Lung (tissue), 11 donors: ENCODE measurements at regions not wholly inside any gene's neighbourhood (a gene's known extent, or its start where the extent isn't known, plus 50 kb on each side); places are given as distances from the start of the nearest gene placed in this dataset.

ENCODE experiments used
- ATAC-seq: fragments of 200-7000 bp; cut with Tn5 transposase; one replicate; pipeline ENCODE4 v1.9.1; 2020; ENCODE audit warnings: moderate number of reproducible peaks; ENCODE audit not compliant: insufficient read depth, low FRiP score
- DNase-seq, 3 donors: peaks; one replicate each; pipeline ENCODE4 v3.0.0-alpha.2; 2013 to 2017
- H3K27ac ChIP-seq, 2 donors: one replicate each; pipeline ENCODE4 v1.5.1; 2013; ENCODE audit warnings: mild to moderate bottlenecking in 2 of 2, moderate library complexity in 2 of 2, control low read depth in 1 of 2, inconsistent platforms in 1 of 2, low read depth in 1 of 2, low read length in 1 of 2
- H3K27me3 ChIP-seq, 3 donors: one replicate each; pipeline ENCODE4 v1.5.1; 2013; ENCODE audit warnings: low read length in 2 of 3; ENCODE audit not compliant: control insufficient read depth in 3 of 3, insufficient read depth in 3 of 3
- H3K36me3 ChIP-seq, 4 donors: one replicate each; pipeline ENCODE4 v1.5.1; 2013; ENCODE audit warnings: low read length in 4 of 4, mild to moderate bottlenecking in 1 of 4, moderate library complexity in 1 of 4; ENCODE audit not compliant: control insufficient read depth in 4 of 4, insufficient read depth in 4 of 4
- H3K4me1 ChIP-seq, 5 donors: one replicate each; pipeline ENCODE4 v1.5.1; 2013; ENCODE audit warnings: low read length in 5 of 5, mild to moderate bottlenecking in 2 of 5, moderate library complexity in 1 of 5; ENCODE audit not compliant: control insufficient read depth in 5 of 5, insufficient read depth in 5 of 5
- H3K4me3 ChIP-seq: one replicate; pipeline ENCODE4 v1.5.1; 2013; ENCODE audit warnings: mild to moderate bottlenecking, control low read depth, moderate library complexity
- H3K9ac ChIP-seq, 2 donors: one replicate each; pipeline ENCODE4 v1.5.1; 2013; ENCODE audit warnings: low read length in 2 of 2, control low read depth in 1 of 2; ENCODE audit not compliant: insufficient read depth in 1 of 2
- H3K9me3 ChIP-seq, 4 donors: one replicate each; pipeline ENCODE4 v1.5.1; 2013; ENCODE audit warnings: low read length in 3 of 4, mild to moderate bottlenecking in 1 of 4, moderate library complexity in 1 of 4; ENCODE audit not compliant: control insufficient read depth in 4 of 4, insufficient read depth in 3 of 4
- WGBS, 2 donors: extraction: QIAGEN DNeasy Blood & Tissue Kit; methylation state at CpG; one replicate each; pipeline ENCODE4 v1.1.7; 2013; 5-methylcytosine and 5-hydroxymethylcytosine counted together
- TF ChIP-seq, protein P1 (sequence below): IDR thresholded peaks from 2 replicates; pipeline ENCODE4 v1.5.1; 2012; ENCODE audit warnings: mild to moderate bottlenecking; ENCODE audit errors: control extremely low read depth, extremely low read depth
- donor health status: control.
- donor health status: control.
- donor health status: Bipolar disorder and iron deficiency.
- donor health status: healthy.
- donor health status: DM: yes; HTN: yes; CAD: no.

DNA sequence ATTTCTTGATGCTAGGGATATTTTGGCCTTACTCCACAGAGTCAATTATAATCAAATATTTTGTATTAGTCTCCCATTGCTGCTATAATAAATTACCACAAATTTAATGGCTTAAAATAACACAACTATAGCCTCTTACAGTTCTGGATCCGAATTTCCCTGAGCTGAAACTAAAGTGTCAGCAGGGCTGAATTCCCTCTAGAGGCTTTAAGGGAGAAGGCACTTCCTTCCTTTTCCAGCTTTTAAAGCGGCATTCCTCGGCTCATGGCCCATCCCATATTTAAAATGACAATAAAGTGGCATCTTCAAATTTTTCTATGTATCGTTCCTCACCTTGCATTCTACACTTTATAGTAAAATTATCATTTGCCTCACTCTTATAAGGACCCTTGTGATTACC lies 421.4 kb upstream of the ZWINT start:
- H3K9ac ChIP-seq: no peak overlapping the region
- H3K9me3 ChIP-seq: no peaks in the 10 kb centered on the region
- TF ChIP-seq, protein P1, sequence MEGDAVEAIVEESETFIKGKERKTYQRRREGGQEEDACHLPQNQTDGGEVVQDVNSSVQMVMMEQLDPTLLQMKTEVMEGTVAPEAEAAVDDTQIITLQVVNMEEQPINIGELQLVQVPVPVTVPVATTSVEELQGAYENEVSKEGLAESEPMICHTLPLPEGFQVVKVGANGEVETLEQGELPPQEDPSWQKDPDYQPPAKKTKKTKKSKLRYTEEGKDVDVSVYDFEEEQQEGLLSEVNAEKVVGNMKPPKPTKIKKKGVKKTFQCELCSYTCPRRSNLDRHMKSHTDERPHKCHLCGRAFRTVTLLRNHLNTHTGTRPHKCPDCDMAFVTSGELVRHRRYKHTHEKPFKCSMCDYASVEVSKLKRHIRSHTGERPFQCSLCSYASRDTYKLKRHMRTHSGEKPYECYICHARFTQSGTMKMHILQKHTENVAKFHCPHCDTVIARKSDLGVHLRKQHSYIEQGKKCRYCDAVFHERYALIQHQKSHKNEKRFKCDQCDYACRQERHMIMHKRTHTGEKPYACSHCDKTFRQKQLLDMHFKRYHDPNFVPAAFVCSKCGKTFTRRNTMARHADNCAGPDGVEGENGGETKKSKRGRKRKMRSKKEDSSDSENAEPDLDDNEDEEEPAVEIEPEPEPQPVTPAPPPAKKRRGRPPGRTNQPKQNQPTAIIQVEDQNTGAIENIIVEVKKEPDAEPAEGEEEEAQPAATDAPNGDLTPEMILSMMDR: no peak
- H3K4me1 ChIP-seq: no peaks in the 10 kb centered on the region
- no peak for DNase-seq
- WGBS, 2 donors: 42 to 47% methylated on average over 4 of the region's 4 CpGs
- H3K4me3 ChIP-seq: no peak overlapping the region
- no peaks in the 10 kb centered on the region for H3K36me3 ChIP-seq
- no peak for ATAC-seq
- no peak overlapping the region for H3K27ac ChIP-seq
- no peaks in the 10 kb centered on the region for H3K27me3 ChIP-seq

GRCh38 chr10:56771343-56771742 lies 410.3 kb upstream of the ZWINT start:
- 51 to 65% methylated on average over 1 of the region's 1 CpG for WGBS, 2 donors
- H3K4me1 ChIP-seq: no peaks in the 10 kb centered on the region
- no peak overlapping the region for H3K27ac ChIP-seq
- DNase-seq (no peak), ATAC-seq (no peak)
- no peaks in the 10 kb centered on the region for H3K27me3 ChIP-seq
- H3K4me3 ChIP-seq: no peak overlapping the region
- H3K9ac ChIP-seq: no peak overlapping the region
- H3K9me3 ChIP-seq: peaks cover 0 to 5% (median 0%) of the 10 kb centered on the region in 4 donors
- TF ChIP-seq, protein P1: no peak
- no peaks in the 10 kb centered on the region for H3K36me3 ChIP-seq

- no peak overlapping the region for H3K9ac ChIP-seq
- no peaks in the 10 kb centered on the region for H3K4me1 ChIP-seq
- no peak for DNase-seq
- H3K9me3 ChIP-seq: peaks cover 0 to 7% (median 3%) of the 10 kb centered on the region in 4 donors
- H3K36me3 ChIP-seq: no peaks in the 10 kb centered on the region
- 75 to 78% methylated on average over 2 of the region's 2 CpGs for WGBS, 2 donors
- no peaks in the 10 kb centered on the region for H3K27me3 ChIP-seq
- ATAC-seq: no peak
- no peak overlapping the region for H3K4me3 ChIP-seq
- H3K27ac ChIP-seq: no peak overlapping the region
- TF ChIP-seq, protein P1: no peak
Measured at GRCh38 chr10:56763090-56763489, 402.0 kb upstream of the ZWINT start.

GRCh38 chr10:56745490-56745889 lies 384.4 kb upstream of the ZWINT start:
- Histone ChIP-seq H3K9ac (no peak overlapping the region), H3K4me3 (no peak overlapping the region), H3K27ac (no peak overlapping the region), H3K4me1 (no peaks in the 10 kb centered on the region), H3K27me3 (no peaks in the 10 kb centered on the region), H3K9me3 (no peaks in the 10 kb centered on the region), H3K36me3 (no peaks in the 10 kb centered on the region)
- TF ChIP-seq, protein P1: no peak
- no peak for DNase-seq
- WGBS, 2 donors: 57 to 59% methylated on average over 4 of the region's 4 CpGs
- no peak for ATAC-seq
